Natural killer cell (primary cell): ENCODE measurements at regions not wholly inside any gene's neighbourhood (a gene's known extent, or its start where the extent isn't known, plus 50 kb on each side); places are given as distances from the start of the nearest gene placed in this dataset.
"Not testable (repeated sequence)": the region's sequence is repeated elsewhere in the genome, so short reads cannot be mapped to it uniquely, and the experiment has no call there.

Experiments used
- ATAC-seq, 3 donors: fragments of 150-1000 bp in 2 of 3; fragments of 200-7000 bp in 1 of 3; cut with Tn5 transposase; 1 replicate in 1 of 3; 2 replicates in 2 of 3; pipeline ENCODE4 v1.10.0; 2021; ENCODE audit warnings: mild to moderate bottlenecking in 2 of 3, moderate library complexity in 2 of 3
- DNase-seq, 2 donors: peaks; one replicate each; pipeline versions ENCODE4 v3.0.0 to v3.0.0-alpha.2; 2013 to 2021; ENCODE audit warnings: mixed read lengths in 1 of 2
- H3K27ac ChIP-seq: one replicate; pipeline ENCODE4 v1.5.1; 2013; ENCODE audit warnings: mild to moderate bottlenecking, low read length
- H3K27me3 ChIP-seq: one replicate; pipeline ENCODE4 v1.6.1; 2013; ENCODE audit warnings: low read length; ENCODE audit not compliant: control insufficient read depth, insufficient read depth
- H3K36me3 ChIP-seq: one replicate; pipeline ENCODE4 v1.6.1; 2013; ENCODE audit warnings: low read length; ENCODE audit not compliant: control insufficient read depth, insufficient read depth
- H3K4me1 ChIP-seq: one replicate; pipeline ENCODE4 v1.6.1; 2013; ENCODE audit warnings: low read length; ENCODE audit not compliant: control insufficient read depth, insufficient read depth
- H3K4me3 ChIP-seq: one replicate; pipeline ENCODE4 v1.5.1; 2013; ENCODE audit warnings: low read length
- H3K9me3 ChIP-seq: one replicate; pipeline ENCODE4 v1.6.1; 2013; ENCODE audit warnings: low read length; ENCODE audit not compliant: control insufficient read depth, insufficient read depth
- H3K27ac Mint-ChIP-seq, 2 donors: one replicate each; pipeline ENCODE4 v1.8.0; 2022; ENCODE audit warnings: mild to moderate bottlenecking in 2 of 2, mixed read lengths in 2 of 2, moderate library complexity in 1 of 2
- H3K27me3 Mint-ChIP-seq, 2 donors: one replicate each; pipeline ENCODE4 v1.8.0; 2022; ENCODE audit warnings: low read depth in 2 of 2, mixed read lengths in 2 of 2
- H3K36me3 Mint-ChIP-seq: one replicate; pipeline ENCODE4 v1.8.0; 2022; ENCODE audit warnings: mixed read lengths
- H3K4me1 Mint-ChIP-seq, 2 donors: one replicate each; pipeline ENCODE4 v1.8.0; 2022; ENCODE audit warnings: mixed read lengths in 2 of 2
- H3K4me3 Mint-ChIP-seq: one replicate; pipeline ENCODE4 v1.8.0; 2022; ENCODE audit warnings: mild to moderate bottlenecking, moderate library complexity, mixed read lengths
- H3K9me3 Mint-ChIP-seq, 2 donors: one replicate each; pipeline ENCODE4 v1.8.0; 2022; ENCODE audit warnings: mixed read lengths in 2 of 2
- WGBS: methylation state at CpG from one replicate; pipeline ENCODE4 v1.1.7; 2013; ENCODE audit warnings: missing lambda C conversion rate; ENCODE audit not compliant: insufficient coverage; 5-methylcytosine and 5-hydroxymethylcytosine counted together
- intact Hi-C: fragments of 100-400 bp; cut with micrococcal nuclease; formaldehyde crosslinking; loops from one replicate; pipeline ENCODE4 v1.14.2; 2022
- TF ChIP-seq, protein P1 (sequence below): fragments of 200-600 bp; IDR thresholded peaks from one replicate; pipeline ENCODE4 v1.8.0; 2022; ENCODE audit warnings: antibody characterized with exemption

- Mint-ChIP-seq H3K9me3 (peaks cover 11 to 17% of the 10 kb centered on the region in 2 donors), H3K4me3 (no peak overlapping the region), H3K27me3 (no peaks in the 10 kb centered on the region), H3K27ac (no peak overlapping the region), H3K36me3 (no peaks in the 10 kb centered on the region), H3K4me1 (no peaks in the 10 kb centered on the region)
- ATAC-seq, result no peak
- Histone ChIP-seq H3K27me3 (no peaks in the 10 kb centered on the region), H3K36me3 (no peaks in the 10 kb centered on the region), H3K4me3 (no peak overlapping the region), H3K27ac (no peak overlapping the region), H3K9me3 (peaks cover 6% of the 10 kb centered on the region), H3K4me1 (no peaks in the 10 kb centered on the region)
- TF ChIP-seq, protein P1, sequence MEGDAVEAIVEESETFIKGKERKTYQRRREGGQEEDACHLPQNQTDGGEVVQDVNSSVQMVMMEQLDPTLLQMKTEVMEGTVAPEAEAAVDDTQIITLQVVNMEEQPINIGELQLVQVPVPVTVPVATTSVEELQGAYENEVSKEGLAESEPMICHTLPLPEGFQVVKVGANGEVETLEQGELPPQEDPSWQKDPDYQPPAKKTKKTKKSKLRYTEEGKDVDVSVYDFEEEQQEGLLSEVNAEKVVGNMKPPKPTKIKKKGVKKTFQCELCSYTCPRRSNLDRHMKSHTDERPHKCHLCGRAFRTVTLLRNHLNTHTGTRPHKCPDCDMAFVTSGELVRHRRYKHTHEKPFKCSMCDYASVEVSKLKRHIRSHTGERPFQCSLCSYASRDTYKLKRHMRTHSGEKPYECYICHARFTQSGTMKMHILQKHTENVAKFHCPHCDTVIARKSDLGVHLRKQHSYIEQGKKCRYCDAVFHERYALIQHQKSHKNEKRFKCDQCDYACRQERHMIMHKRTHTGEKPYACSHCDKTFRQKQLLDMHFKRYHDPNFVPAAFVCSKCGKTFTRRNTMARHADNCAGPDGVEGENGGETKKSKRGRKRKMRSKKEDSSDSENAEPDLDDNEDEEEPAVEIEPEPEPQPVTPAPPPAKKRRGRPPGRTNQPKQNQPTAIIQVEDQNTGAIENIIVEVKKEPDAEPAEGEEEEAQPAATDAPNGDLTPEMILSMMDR, result no peak
- no peak for DNase-seq
- intact Hi-C loops, result no loop called here
- WGBS, result 86% methylated on average over 17 of the region's 19 CpGs
Observed at GRCh38 chr5:2536632-2537377, 214.7 kb downstream of the IRX2 start.

DNA sequence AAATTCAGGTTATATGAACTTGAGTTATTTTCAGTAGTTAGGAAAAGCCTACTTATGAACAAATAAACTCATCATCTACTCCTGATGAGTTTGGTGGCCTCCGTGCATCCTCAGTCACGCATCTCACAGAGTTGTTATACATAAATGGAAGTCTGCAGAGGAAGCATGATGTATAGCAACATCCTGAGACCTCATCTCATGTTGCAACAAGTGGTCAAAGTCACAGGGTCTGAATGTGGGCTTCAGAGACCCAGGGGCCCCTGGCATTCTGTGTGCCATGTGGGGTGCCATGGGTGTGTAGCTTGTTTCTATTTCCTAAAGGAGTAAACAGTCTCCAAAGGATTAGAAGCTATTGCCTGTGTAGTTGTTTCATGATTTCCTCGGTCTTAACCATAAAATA lies 216.5 kb downstream of the IRX2 start:
- Mint-ChIP-seq H3K36me3 (no peaks in the 10 kb centered on the region), H3K27me3 (no peaks in the 10 kb centered on the region), H3K4me1 (no peaks in the 10 kb centered on the region), H3K27ac (no peak overlapping the region), H3K4me3 (no peak overlapping the region), H3K9me3 (peaks cover 5 to 7% of the 10 kb centered on the region in 2 donors)
- Histone ChIP-seq H3K4me3 (no peak overlapping the region), H3K27ac (no peak overlapping the region), H3K27me3 (no peaks in the 10 kb centered on the region), H3K36me3 (no peaks in the 10 kb centered on the region), H3K4me1 (no peaks in the 10 kb centered on the region), H3K9me3 (peaks cover 6% of the 10 kb centered on the region)
- TF ChIP-seq, protein P1, result no peak
- intact Hi-C loops, result no loop called here
- no peak for ATAC-seq
- WGBS, result 82% methylated on average over 2 of the region's 3 CpGs
- no peak for DNase-seq

DNA sequence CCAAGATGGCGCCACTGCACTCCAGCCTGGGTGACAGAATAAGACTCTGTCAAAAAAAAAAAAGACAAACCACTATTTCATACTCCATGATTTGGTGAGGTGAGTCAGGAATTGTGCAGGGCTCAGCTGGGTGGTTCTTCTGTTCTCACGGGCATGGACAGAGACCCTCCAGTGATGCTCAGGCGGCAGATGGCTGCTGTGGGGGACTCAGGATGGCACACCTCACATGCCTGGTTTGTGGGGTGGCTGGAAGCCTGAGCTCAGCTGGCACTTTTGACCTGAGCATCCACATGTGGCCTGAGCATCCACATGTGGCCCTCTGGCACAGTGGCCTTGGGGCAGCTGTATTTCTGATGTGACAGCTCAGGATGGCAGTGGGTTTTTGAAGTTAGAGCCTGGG lies 217.2 kb downstream of the IRX2 start:
- no peaks in the 10 kb centered on the region for H3K4me1 Mint-ChIP-seq
- H3K4me3 ChIP-seq, result no peak overlapping the region
- ATAC-seq (no peak), DNase-seq (no peak)
- peaks cover 2% of the 10 kb centered on the region in 2 donors for H3K9me3 Mint-ChIP-seq
- H3K27ac Mint-ChIP-seq, result no peak overlapping the region
- TF ChIP-seq, protein P1, result no peak
- no peaks in the 10 kb centered on the region for H3K27me3 Mint-ChIP-seq
- peaks cover 6% of the 10 kb centered on the region for H3K9me3 ChIP-seq
- no peaks in the 10 kb centered on the region for H3K36me3 Mint-ChIP-seq
- H3K27ac ChIP-seq, result no peak overlapping the region
- H3K27me3 ChIP-seq, result no peaks in the 10 kb centered on the region
- H3K4me3 Mint-ChIP-seq, result no peak overlapping the region
- no peaks in the 10 kb centered on the region for H3K36me3 ChIP-seq
- intact Hi-C loops, result no loop called here
- WGBS, result 86% methylated on average over 2 of the region's 3 CpGs
- no peaks in the 10 kb centered on the region for H3K4me1 ChIP-seq

GRCh38 chr5:2533848-2534247 lies 217.6 kb downstream of the IRX2 start:
- DNase-seq, H3K27ac Mint-ChIP-seq, H3K27ac ChIP-seq, H3K4me3 Mint-ChIP-seq, intact Hi-C loops, ATAC-seq, H3K36me3 Mint-ChIP-seq, H3K9me3 Mint-ChIP-seq, H3K27me3 ChIP-seq, H3K36me3 ChIP-seq, H3K27me3 Mint-ChIP-seq, H3K9me3 ChIP-seq, H3K4me3 ChIP-seq, H3K4me1 Mint-ChIP-seq, H3K4me1 ChIP-seq: not testable (repeated sequence)
- 95% methylated on average over 2 of the region's 2 CpGs for WGBS
